Muscle of arm (tissue), 1 donor: ENCODE measurements at regions not wholly inside any gene's neighbourhood (a gene's known extent, or its start where the extent isn't known, plus 50 kb on each side); places are given as distances from the start of the nearest gene placed in this dataset.

Experiments
- DNase-seq: peaks from one replicate; pipeline ENCODE4 v3.0.0-alpha.2; 2013

- DNase-seq = no peak
These were observed 105.5 kb upstream of the PITX1 start for GRCh38 chr5:135139381-135140134.

DNA sequence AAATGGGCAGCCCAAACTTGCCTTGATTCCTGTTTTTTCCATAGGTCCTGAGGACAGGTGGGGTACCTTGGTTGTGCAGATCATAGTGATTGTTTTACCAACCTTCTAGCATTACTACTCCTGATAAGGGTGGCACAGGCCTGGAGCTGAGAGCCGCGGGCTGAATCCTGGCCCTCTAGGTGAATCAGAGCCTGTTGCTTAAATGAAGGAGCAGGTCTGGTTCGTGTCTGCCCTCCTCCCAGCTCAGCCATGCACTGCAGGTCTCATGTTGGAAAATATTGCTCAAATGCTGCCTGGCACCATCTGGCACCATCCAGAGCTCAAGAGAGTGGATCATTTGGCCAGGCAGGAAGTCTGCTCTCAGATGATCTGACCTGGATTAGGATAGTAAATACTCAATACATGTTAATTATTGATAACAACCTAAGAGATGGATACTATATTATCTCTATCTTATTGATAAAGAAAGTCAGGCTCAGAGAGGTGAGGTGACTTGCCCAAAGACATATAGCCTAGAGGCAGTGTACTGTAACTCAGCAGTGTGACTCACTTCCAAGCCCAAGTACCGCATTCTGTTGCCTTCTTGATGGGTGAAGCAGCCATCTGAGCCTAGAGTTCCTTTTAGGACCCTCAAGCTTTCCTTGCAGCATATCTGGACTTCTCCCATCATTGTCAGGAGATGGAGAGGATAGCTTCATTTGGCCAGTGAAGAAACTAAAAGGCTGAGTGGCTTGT, 104.3 kb upstream of the PITX1 start:
- DNase-seq = no peak

DNA sequence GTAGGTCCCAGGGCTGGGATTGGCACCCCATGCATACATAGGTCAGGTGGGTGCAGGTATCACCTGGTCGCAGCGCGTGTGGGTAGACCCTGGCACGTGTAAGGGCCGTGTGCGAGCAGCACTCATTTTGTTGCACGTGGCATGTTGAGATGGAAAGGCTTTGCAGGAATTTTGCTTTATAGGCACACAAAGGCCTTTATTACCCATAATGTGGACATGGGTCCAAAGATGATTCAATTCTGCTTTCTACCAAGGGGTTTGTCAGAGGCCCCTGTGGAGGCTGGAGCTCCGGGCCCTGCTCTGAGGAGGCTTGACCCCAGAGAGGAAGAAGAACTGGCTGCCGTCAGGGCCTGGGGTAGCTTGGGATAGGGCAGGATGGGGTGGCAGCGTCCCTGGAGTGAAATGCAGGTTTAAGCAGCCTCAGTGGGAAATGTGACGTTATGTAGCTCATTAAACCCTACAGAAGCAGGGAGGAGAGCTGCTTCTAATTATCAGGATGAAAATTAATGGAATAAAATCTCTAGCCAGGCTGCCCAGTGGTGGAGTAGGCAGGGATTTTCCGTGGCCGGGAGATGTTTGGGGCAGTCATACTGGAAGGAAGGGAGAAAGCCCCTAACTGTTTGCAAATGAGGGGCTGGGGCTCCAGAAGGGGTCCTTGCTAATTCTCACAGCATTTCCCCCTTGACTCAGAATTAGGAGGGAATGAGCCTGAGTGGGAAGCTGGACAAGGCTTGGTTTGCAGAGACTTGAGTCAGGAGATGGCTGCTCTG, 103.3 kb upstream of the PITX1 start:
- no peak for DNase-seq

DNA sequence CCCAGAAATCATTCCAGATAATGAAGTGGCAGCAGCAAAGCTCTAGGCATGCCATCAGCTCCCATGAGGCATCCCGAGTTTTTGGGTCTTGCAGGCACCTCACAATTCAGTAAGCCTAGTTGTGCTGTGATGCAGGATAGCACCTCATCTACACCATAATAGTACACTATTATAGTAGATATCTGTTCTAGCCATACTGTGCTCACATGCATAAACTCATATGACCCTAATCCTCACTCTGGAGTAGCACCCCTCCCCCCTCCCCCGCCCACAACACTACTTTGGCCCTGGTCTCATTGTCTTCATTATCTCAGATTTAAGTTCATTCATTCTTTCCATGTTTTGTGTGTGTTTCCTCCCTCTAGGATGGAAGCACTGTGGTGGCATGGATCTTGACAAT, 102.5 kb upstream of the PITX1 start:
- DNase-seq = no peak

GRCh38 chr5:135135530-135136226, 101.7 kb upstream of the PITX1 start:
- peak; percentile 13 for DNase-seq

DNA sequence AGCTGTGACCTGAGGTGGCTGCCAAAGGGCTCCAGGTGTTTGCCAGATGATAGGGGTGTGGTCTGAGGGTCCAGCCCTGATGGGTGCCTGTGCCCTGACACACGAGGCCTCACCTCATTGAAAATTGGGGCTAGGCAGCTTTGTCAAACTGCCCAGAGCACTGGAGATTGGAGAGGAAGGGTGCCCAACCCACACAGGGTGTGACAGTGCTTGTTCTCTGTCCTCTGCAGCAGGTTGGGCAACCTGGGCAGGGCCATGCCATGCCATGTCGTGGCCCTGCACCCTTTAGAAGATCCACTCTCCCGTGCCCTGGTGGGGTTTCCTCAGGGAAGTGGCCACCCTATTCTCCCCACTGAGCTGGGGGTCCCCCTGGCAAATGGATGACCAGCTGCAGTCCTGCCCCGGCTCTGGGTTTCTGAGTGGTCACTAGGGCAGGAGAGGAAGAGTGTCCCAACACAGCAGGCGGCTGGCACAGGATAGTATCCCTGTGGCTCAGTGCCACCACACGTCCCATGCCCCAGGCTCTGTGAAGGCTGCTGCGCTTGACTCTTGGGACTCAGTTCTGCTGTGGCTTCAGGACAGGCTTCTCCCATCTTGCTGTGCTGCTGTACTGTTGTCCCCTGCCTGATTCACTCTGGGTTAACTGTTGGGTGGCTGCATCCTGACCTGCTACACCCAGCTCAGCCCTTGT, 100.8 kb upstream of the PITX1 start:
- DNase-seq = no peak

- DNase-seq = no peak
These were observed 99.9 kb upstream of the PITX1 start for GRCh38 chr5:135133698-135134515.

DNA sequence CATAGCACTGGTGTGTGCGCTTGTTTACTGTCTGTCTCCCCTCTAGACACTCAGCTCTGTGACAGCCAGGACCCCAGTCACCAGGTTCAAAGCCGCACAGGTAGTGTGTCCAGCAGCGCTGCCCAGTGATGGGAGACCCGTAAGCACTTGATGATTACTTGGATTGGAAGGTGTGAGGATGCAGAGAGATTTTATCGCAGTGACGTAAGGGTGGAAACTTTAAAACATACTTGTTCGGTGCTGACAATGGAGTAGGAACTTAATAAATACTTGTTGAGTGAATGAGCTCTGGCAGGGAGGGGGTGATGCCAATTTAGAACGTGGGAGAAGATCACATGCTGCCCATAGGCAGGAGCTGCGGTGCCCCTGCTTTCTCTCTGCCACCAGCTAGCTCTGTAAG, 99.2 kb upstream of the PITX1 start:
- no peak for DNase-seq

DNA sequence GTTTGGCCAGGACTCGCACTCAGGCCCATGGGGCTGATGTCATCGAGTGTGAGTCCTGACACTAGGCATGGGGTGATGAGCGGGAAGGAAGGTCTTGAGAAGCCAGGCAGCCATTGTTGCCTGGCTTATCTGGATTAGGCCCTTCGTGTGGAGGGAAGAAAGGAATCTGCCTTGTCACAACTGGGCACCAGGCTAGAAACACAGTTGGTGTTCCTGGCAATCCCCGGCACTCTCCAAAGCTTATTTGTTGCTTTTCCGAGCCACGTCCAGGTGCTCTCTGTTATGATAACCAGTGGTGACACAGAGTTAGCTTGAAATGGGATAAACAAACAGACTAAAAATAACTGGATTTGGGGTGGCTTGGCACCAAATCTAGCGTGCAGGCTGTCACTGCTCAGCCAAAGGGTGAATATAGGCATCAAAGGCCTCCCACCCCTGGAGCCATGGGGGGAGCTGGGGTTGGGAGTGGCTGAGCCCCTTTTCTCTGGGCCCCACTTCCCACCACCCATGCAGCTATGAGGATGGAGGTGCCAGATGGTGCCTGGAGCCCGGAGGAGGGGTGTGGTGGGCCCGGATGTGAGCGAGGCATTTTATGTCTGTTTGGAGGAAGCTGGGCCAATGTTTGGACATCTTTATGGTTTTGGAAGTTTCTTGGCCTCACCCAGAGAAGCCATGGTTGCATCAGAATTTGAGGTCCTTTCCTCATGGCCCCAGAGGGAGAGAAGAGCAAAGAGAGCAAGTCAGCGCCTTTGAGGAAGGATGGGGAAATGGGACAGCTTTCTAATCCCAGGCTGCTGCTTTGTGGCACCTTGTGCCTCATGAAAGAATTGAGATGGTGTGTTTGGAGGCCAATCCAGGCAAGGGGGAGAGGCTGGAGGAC, 98.0 kb upstream of the PITX1 start:
- no peak for DNase-seq

- DNase-seq = no peak
These were observed 96.5 kb upstream of the PITX1 start for GRCh38 chr5:135130261-135131215.

- DNase-seq = no peak
These were observed 95.3 kb upstream of the PITX1 start for GRCh38 chr5:135129307-135129706.

GRCh38 chr5:135128361-135128760, 94.3 kb upstream of the PITX1 start:
- no peak for DNase-seq

DNA sequence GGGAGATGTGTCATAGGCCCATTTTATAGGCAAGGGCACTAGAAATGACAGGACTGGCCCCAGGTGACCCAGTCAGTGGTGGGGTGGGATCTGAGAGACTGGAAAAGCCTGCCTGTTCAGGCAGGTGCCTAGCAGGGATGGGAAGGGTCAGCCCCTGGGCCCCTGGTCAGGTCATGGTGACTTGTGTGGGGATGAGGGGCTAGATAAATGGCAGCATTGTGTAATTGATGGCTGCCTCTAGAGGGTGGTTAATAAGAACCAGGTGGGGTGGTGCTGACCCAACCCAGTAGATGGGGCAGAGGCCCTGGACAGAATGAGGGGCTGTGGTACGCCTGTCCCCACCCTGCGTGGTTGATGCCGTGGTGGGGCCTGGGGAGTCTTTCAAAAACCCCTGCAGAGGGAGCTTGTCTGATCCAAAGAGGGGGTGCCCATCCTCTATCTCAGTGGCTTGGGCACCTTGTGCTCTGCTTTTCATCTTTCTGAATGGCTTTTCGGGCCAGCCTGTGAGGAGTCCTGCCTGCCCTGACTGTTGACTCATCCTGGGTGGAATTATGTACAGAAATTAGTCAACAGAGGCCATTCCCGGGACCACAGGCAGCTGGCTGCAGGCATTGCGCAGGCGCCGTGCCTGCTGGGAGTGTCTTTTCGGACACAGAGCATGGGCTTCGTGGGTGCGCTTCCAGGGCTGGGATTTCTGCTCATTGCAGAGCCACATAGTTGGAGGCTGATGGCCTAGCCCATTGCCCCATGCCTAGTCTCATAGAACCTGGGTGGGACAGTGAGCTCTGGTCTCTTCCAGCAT, 93.6 kb upstream of the PITX1 start:
- no peak for DNase-seq

DNA sequence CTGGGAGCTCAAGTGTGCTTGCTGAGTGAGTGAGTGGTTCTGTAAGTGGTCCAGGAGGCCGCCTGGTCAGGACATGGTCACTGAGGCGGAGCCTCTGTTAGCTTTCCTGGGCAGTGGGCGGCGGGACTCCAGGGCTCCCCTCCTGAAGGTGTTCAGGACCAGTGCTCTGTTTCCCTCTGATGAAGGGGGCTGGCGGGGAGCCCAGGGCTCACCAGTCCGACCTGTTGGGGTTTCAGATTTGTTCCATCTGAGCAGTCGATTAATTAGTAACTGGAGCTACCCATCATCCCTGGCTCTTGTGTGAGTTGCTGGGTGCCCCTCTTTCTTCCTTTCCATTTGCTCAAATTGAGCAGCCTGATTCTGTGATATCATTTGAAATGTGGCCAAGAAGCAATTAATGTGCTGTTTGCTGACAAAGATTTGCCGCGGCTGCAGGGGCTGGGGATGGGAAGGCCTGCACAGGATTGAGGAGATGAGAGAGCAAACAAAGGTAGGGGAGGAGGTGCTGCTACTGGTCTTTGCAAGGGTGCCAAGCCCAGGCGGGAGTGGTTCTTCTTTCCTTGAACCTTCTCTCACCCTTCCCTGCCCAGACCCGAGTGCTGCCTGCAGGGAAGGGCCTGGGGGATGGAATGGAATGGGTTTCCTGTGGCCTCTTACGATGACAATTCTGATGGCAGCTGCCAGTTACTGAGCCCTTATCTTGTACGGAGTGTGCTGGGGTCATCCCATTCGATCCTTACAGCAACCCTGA, 92.8 kb upstream of the PITX1 start:
- no peak for DNase-seq

DNA sequence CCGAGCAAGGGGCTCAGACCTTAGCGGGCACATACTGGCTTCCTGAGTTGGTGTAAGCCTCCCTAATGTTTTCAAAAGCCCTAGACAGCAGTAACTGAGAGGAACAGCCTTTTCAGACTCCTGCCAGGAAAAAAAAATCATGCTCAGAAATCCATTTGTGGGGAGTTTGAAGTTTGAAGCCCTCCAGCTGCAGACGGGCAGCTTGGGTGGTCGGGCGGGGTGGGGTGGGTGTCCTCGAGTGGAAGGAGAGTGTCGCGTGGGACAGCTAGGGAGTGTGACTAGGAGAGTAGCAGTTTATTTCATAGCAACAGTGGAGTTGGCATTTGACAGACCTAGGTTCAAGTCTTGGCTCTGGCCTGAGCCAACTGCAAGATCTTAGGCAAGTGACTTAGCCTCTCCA, 90.7 kb upstream of the PITX1 start:
- no peak for DNase-seq

- DNase-seq = no peak
These were observed 90.1 kb upstream of the PITX1 start for GRCh38 chr5:135124128-135124527.

- DNase-seq = no peak
These were observed 88.8 kb upstream of the PITX1 start for GRCh38 chr5:135122797-135123196.
